GM23338 (cell line): ENCODE measurements at regions not wholly inside any gene's neighbourhood (a gene's known extent, or its start where the extent isn't known, plus 50 kb on each side); places are given as distances from the start of the nearest gene placed in this dataset.

Source experiments
- JUNB ChIP-seq: IDR thresholded peaks from one replicate; pipeline ENCODE4 v1.6.1; 2016; ENCODE audit warnings: antibody characterized with exemption; ENCODE audit not compliant: unreplicated experiment
- NANOG ChIP-seq: IDR thresholded peaks from 2 replicates; pipeline ENCODE4 v1.6.1; 2016; ENCODE audit warnings: antibody characterized with exemption, borderline replicate concordance
- POLR2AphosphoS5 ChIP-seq: IDR thresholded peaks from 2 replicates; pipeline ENCODE4 v1.6.1; 2016; ENCODE audit warnings: antibody characterized with exemption, low read depth
- STAT1 ChIP-seq: IDR thresholded peaks from one replicate; pipeline ENCODE4 v1.6.1; 2016; ENCODE audit warnings: antibody characterized with exemption; ENCODE audit not compliant: unreplicated experiment
- TF ChIP-seq, protein P1 (sequence below): fragments of 250-450 bp; sonication (Bioruptor Pico); IDR thresholded peaks from 2 replicates; pipeline ENCODE4 v1.5.0; 2020; ENCODE audit warnings: mild to moderate bottlenecking, moderate library complexity
- TF ChIP-seq, protein P2 (sequence below): IDR thresholded peaks from one replicate; pipeline ENCODE4 v1.6.1; 2018; ENCODE audit warnings: antibody characterized with exemption; ENCODE audit not compliant: unreplicated experiment
- TF ChIP-seq, protein P3 (sequence below): IDR thresholded peaks from 2 replicates; pipeline ENCODE4 v1.6.1; 2016; ENCODE audit warnings: antibody characterized with exemption

DNA sequence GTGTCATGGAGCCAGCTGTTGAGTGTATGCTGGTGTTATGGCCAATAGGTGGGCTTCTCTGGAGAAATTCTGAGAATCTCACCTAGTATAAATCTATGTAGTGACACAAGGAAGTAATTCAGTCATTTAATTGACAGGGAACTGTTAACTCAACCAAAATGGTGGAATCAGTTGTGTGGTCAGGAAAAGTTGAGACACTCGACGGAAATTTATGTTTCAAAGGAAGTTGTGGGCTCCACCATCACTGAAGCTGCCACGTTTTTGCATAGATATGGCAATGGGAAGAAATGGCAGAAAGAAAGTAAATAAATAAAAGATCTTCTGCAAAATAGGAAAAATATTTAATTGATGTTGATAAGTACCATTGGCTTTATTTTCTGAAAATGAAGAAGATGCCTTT lies 84.5 kb downstream of the ATP6V1G3 start (continued):
- TF ChIP-seq, protein P1, sequence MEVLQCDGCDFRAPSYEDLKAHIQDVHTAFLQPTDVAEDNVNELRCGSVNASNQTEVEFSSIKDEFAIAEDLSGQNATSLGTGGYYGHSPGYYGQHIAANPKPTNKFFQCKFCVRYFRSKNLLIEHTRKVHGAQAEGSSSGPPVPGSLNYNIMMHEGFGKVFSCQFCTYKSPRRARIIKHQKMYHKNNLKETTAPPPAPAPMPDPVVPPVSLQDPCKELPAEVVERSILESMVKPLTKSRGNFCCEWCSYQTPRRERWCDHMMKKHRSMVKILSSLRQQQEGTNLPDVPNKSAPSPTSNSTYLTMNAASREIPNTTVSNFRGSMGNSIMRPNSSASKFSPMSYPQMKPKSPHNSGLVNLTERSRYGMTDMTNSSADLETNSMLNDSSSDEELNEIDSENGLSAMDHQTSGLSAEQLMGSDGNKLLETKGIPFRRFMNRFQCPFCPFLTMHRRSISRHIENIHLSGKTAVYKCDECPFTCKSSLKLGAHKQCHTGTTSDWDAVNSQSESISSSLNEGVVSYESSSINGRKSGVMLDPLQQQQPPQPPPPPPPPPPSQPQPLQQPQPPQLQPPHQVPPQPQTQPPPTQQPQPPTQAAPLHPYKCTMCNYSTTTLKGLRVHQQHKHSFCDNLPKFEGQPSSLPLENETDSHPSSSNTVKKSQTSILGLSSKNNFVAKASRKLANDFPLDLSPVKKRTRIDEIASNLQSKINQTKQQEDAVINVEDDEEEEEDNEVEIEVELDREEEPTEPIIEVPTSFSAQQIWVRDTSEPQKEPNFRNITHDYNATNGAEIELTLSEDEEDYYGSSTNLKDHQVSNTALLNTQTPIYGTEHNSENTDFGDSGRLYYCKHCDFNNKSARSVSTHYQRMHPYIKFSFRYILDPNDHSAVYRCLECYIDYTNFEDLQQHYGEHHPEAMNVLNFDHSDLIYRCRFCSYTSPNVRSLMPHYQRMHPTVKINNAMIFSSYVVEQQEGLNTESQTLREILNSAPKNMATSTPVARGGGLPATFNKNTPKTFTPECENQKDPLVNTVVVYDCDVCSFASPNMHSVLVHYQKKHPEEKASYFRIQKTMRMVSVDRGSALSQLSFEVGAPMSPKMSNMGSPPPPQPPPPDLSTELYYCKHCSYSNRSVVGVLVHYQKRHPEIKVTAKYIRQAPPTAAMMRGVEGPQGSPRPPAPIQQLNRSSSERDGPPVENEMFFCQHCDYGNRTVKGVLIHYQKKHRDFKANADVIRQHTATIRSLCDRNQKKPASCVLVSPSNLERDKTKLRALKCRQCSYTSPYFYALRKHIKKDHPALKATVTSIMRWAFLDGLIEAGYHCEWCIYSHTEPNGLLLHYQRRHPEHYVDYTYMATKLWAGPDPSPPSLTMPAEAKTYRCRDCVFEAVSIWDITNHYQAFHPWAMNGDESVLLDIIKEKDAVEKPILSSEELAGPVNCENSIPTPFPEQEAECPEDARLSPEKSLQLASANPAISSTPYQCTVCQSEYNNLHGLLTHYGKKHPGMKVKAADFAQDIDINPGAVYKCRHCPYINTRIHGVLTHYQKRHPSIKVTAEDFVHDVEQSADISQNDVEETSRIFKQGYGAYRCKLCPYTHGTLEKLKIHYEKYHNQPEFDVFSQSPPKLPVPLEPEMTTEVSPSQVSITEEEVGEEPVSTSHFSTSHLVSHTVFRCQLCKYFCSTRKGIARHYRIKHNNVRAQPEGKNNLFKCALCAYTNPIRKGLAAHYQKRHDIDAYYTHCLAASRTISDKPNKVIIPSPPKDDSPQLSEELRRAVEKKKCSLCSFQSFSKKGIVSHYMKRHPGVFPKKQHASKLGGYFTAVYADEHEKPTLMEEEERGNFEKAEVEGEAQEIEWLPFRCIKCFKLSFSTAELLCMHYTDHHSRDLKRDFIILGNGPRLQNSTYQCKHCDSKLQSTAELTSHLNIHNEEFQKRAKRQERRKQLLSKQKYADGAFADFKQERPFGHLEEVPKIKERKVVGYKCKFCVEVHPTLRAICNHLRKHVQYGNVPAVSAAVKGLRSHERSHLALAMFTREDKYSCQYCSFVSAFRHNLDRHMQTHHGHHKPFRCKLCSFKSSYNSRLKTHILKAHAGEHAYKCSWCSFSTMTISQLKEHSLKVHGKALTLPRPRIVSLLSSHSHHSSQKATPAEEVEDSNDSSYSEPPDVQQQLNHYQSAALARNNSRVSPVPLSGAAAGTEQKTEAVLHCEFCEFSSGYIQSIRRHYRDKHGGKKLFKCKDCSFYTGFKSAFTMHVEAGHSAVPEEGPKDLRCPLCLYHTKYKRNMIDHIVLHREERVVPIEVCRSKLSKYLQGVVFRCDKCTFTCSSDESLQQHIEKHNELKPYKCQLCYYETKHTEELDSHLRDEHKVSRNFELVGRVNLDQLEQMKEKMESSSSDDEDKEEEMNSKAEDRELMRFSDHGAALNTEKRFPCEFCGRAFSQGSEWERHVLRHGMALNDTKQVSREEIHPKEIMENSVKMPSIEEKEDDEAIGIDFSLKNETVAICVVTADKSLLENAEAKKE (CRISPR knock-in tag), result no peak
- no peak for TF ChIP-seq STAT1
- TF ChIP-seq, protein P2, sequence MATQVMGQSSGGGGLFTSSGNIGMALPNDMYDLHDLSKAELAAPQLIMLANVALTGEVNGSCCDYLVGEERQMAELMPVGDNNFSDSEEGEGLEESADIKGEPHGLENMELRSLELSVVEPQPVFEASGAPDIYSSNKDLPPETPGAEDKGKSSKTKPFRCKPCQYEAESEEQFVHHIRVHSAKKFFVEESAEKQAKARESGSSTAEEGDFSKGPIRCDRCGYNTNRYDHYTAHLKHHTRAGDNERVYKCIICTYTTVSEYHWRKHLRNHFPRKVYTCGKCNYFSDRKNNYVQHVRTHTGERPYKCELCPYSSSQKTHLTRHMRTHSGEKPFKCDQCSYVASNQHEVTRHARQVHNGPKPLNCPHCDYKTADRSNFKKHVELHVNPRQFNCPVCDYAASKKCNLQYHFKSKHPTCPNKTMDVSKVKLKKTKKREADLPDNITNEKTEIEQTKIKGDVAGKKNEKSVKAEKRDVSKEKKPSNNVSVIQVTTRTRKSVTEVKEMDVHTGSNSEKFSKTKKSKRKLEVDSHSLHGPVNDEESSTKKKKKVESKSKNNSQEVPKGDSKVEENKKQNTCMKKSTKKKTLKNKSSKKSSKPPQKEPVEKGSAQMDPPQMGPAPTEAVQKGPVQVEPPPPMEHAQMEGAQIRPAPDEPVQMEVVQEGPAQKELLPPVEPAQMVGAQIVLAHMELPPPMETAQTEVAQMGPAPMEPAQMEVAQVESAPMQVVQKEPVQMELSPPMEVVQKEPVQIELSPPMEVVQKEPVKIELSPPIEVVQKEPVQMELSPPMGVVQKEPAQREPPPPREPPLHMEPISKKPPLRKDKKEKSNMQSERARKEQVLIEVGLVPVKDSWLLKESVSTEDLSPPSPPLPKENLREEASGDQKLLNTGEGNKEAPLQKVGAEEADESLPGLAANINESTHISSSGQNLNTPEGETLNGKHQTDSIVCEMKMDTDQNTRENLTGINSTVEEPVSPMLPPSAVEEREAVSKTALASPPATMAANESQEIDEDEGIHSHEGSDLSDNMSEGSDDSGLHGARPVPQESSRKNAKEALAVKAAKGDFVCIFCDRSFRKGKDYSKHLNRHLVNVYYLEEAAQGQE, result no peak
- no peak for TF ChIP-seq POLR2AphosphoS5
- no peak for TF ChIP-seq NANOG
- TF ChIP-seq, protein P3, sequence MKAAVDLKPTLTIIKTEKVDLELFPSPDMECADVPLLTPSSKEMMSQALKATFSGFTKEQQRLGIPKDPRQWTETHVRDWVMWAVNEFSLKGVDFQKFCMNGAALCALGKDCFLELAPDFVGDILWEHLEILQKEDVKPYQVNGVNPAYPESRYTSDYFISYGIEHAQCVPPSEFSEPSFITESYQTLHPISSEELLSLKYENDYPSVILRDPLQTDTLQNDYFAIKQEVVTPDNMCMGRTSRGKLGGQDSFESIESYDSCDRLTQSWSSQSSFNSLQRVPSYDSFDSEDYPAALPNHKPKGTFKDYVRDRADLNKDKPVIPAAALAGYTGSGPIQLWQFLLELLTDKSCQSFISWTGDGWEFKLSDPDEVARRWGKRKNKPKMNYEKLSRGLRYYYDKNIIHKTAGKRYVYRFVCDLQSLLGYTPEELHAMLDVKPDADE, result no peak
- TF ChIP-seq JUNB, result no peak
